Keratinocyte (primary cell): ENCODE measurements at regions not wholly inside any gene's neighbourhood (a gene's known extent, or its start where the extent isn't known, plus 50 kb on each side); places are given as distances from the start of the nearest gene placed in this dataset.

Experiments used
- DNase-seq: peaks from one replicate; pipeline ENCODE4 v3.0.0-alpha.2; 2011; ENCODE audit warnings: low read depth, missing footprints, low spot score
- FAIRE-seq: peaks from 2 replicates; lab custom pipeline; 2011; peaks lifted over from hg19 to GRCh38; lab: Jason Lieb, UNC
- H2AFZ ChIP-seq: 2 replicates; pipeline ENCODE4 v1.6.0; 2012; ENCODE audit warnings: low read length, control low read depth, inconsistent platforms; ENCODE audit not compliant: control insufficient read depth
- H3K27ac ChIP-seq: 2 replicates; pipeline ENCODE4 v1.5.1; 2011; ENCODE audit warnings: low read length; ENCODE audit not compliant: control insufficient read depth, insufficient read depth
- H3K27me3 ChIP-seq: 3 replicates; pipeline ENCODE4 v1.6.0; 2011; ENCODE audit warnings: low read length; ENCODE audit not compliant: control insufficient read depth, insufficient read depth; ENCODE audit errors: extremely low read depth
- H3K36me3 ChIP-seq, 2 experiments: 2 replicates in 1 of 2; 3 replicates in 1 of 2; pipeline ENCODE4 v1.5.1; 2011; ENCODE audit warnings: low read length in 2 of 2, mild to moderate bottlenecking in 1 of 2; ENCODE audit not compliant: control insufficient read depth in 2 of 2, insufficient read depth in 2 of 2; ENCODE audit errors: extremely low read depth in 1 of 2
- H3K4me1 ChIP-seq: 3 replicates; pipeline ENCODE4 v1.5.1; 2011; ENCODE audit warnings: low read length; ENCODE audit not compliant: control insufficient read depth, insufficient read depth; ENCODE audit errors: extremely low read depth
- H3K4me2 ChIP-seq: 3 replicates; pipeline ENCODE4 v1.6.0; 2011; ENCODE audit warnings: low read depth, low read length; ENCODE audit not compliant: control insufficient read depth, insufficient read depth; ENCODE audit errors: extremely low read depth
- H3K4me3 ChIP-seq, 3 experiments: fragments of 200-600 bp in 1 of 3; sonication (generic) in 1 of 3; 2 replicates in 2 of 3; 3 replicates in 1 of 3; pipeline ENCODE4 v1.5.1; 2011 to 2016; ENCODE audit warnings: low read length in 3 of 3, mild to moderate bottlenecking in 3 of 3, control low read depth in 2 of 3, inconsistent platforms in 1 of 3, low read depth in 1 of 3, mixed read lengths in 1 of 3, mixed run types in 1 of 3, moderate library complexity in 1 of 3; ENCODE audit not compliant: control insufficient read depth in 2 of 3, insufficient read depth in 2 of 3; ENCODE audit errors: extremely low read depth in 1 of 3
- H3K79me2 ChIP-seq: 2 replicates; pipeline ENCODE4 v1.6.0; 2012; ENCODE audit warnings: low read length; ENCODE audit not compliant: control insufficient read depth, insufficient read depth
- H3K9ac ChIP-seq: 3 replicates; pipeline ENCODE4 v1.6.0; 2011; ENCODE audit warnings: low read length; ENCODE audit not compliant: control insufficient read depth, insufficient read depth; ENCODE audit errors: extremely low read depth
- H3K9me1 ChIP-seq: 3 replicates; pipeline ENCODE4 v1.6.0; 2011; ENCODE audit warnings: low read length; ENCODE audit not compliant: control insufficient read depth, insufficient read depth; ENCODE audit errors: extremely low read depth
- H3K9me3 ChIP-seq: 2 replicates; pipeline ENCODE4 v1.5.1; 2012; ENCODE audit warnings: low read depth, low read length; ENCODE audit not compliant: control insufficient read depth
- H4K20me1 ChIP-seq: 3 replicates; pipeline ENCODE4 v1.6.0; 2011; ENCODE audit warnings: low read length; ENCODE audit not compliant: control insufficient read depth, insufficient read depth; ENCODE audit errors: extremely low read depth
- CTCF ChIP-seq, 3 experiments: IDR thresholded peaks in 1 of 3; conservative IDR thresholded peaks in 1 of 3; optimal IDR thresholded peaks in 1 of 3; 2 replicates in 2 of 3; 3 replicates in 1 of 3; pipeline versions ENCODE3 to v1.5.1; 2011; ENCODE audit warnings: low read length in 3 of 3, mild to moderate bottlenecking in 3 of 3, moderate library complexity in 2 of 3, control low read depth in 1 of 3, inconsistent platforms in 1 of 3; ENCODE audit not compliant: insufficient read depth in 2 of 3; ENCODE audit errors: extremely low read depth in 1 of 3
- EZH2 ChIP-seq: IDR thresholded peaks from one replicate; pipeline ENCODE4 v1.6.1; 2012; ENCODE audit warnings: inconsistent platforms, mild to moderate bottlenecking, low read length, moderate library complexity
- dilution Hi-C: fragments of 300-500 bp; cut with MboI; formaldehyde crosslinking; loops from one replicate; pipeline ENCODE4 v1.7.0; 2020; ENCODE audit warnings: low sequenced_read_pairs; ENCODE audit not compliant: extremely low pct_ligation_motif_present

GRCh38 chr7:68511281-68511680 lies 1087.0 kb upstream of the AUTS2 start:
- no peaks in the 10 kb centered on the region for H3K79me2 ChIP-seq
- no peak for DNase-seq
- H3K36me3 ChIP-seq, result no peaks in the 10 kb centered on the region
- H2AFZ ChIP-seq, result no peak overlapping the region
- TF ChIP-seq EZH2 (no peak), CTCF (optimal IDR thresholded peaks at IDR 0.05 in 1 of 3, IDR thresholded peaks at IDR 0.05 in 1 of 3, conservative IDR thresholded peaks at IDR 0.05 in 1 of 3; ENCODE audit: extremely low read depth in 1 of 3, insufficient read depth in 2 of 3, low read length in 3 of 3) (no peak)
- H3K4me2 ChIP-seq, result no peak overlapping the region
- no peaks in the 10 kb centered on the region for H4K20me1 ChIP-seq
- no peaks in the 10 kb centered on the region for H3K4me1 ChIP-seq
- H3K9me1 ChIP-seq, result no peaks in the 10 kb centered on the region
- H3K9me3 ChIP-seq, result peaks cover 2% of the 10 kb centered on the region
- H3K9ac ChIP-seq, result no peak overlapping the region
- FAIRE-seq, result no peak
- no peaks in the 10 kb centered on the region for H3K27me3 ChIP-seq
- no peak overlapping the region for H3K27ac ChIP-seq
- H3K4me3 ChIP-seq, result no peak overlapping the region
- dilution Hi-C loops, result no loop called here

DNA sequence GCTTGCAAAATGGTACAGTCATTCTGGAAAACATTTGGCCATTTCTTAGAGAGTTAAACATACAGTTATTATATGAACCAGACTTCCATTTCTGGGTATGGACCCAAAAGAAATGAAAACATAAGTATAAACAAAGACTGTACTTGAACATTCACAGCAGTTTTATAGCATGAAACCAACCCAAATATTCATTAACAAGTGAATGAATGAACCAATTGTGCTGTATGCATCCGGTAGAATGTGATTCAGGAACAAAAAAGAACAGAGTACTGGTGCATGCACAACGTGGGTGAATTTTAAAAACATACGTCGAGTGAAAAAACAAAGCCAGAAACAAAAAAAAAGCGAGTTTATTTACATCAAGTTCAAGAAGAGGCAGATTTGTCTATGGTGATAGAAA lies 1085.8 kb upstream of the AUTS2 start:
- no peaks in the 10 kb centered on the region for H4K20me1 ChIP-seq
- H3K4me1 ChIP-seq, result no peaks in the 10 kb centered on the region
- H3K27me3 ChIP-seq, result no peaks in the 10 kb centered on the region
- no peaks in the 10 kb centered on the region for H3K79me2 ChIP-seq
- FAIRE-seq (no peak), DNase-seq (no peak)
- dilution Hi-C loops, result no loop called here
- H3K9ac ChIP-seq, result no peak overlapping the region
- H2AFZ ChIP-seq, result no peak overlapping the region
- TF ChIP-seq EZH2 (no peak), CTCF (optimal IDR thresholded peaks at IDR 0.05 in 1 of 3, IDR thresholded peaks at IDR 0.05 in 1 of 3, conservative IDR thresholded peaks at IDR 0.05 in 1 of 3; ENCODE audit: extremely low read depth in 1 of 3, insufficient read depth in 2 of 3, low read length in 3 of 3) (no peak)
- H3K4me2 ChIP-seq, result no peak overlapping the region
- no peaks in the 10 kb centered on the region for H3K9me1 ChIP-seq
- no peak overlapping the region for H3K27ac ChIP-seq
- H3K9me3 ChIP-seq, result peaks cover 2% of the 10 kb centered on the region
- H3K4me3 ChIP-seq, result no peak overlapping the region
- no peaks in the 10 kb centered on the region for H3K36me3 ChIP-seq
